Testis (tissue), 2 donors: ENCODE measurements at regions not wholly inside any gene's neighbourhood (a gene's known extent, or its start where the extent isn't known, plus 50 kb on each side); places are given as distances from the start of the nearest gene placed in this dataset.

ENCODE experiments used
- POLR2A ChIP-seq: fragments of 450-650 bp; IDR thresholded peaks from one replicate; pipeline ENCODE4 v1.6.1; 2017; ENCODE audit warnings: antibody characterized with exemption, mild to moderate bottlenecking, moderate library complexity
- TF ChIP-seq, protein P1 (sequence below), 3 experiments: fragments of 450-650 bp in 2 of 3; fragments of 200-600 bp in 1 of 3; sonication (generic) in 1 of 3; IDR thresholded peaks; one replicate each; pipeline ENCODE4 v1.5.1; 2016 to 2019; ENCODE audit warnings: antibody characterized with exemption in 3 of 3, mild to moderate bottlenecking in 2 of 3, moderate library complexity in 1 of 3

DNA sequence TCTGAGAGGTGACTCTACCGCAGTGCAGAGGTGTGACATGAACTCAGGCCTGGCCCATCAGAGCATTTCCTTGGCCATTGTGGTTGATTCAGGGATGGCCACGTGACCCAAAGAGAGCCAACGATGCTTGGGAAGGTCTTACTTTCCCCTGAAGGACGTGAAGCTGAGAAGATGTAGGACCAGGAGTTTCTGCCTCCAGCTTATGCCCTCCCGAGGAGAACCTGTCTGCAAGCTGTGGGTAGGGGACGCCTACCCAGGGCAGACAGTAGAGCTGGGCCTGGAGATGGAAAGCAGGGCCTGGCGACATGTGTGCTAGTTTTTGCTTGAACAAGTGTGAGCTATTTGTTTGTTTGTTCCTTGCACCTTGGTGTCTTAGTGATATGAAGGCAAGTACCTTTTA is 89.4 kb downstream of the RPLP1 start:
- TF ChIP-seq, protein P1, sequence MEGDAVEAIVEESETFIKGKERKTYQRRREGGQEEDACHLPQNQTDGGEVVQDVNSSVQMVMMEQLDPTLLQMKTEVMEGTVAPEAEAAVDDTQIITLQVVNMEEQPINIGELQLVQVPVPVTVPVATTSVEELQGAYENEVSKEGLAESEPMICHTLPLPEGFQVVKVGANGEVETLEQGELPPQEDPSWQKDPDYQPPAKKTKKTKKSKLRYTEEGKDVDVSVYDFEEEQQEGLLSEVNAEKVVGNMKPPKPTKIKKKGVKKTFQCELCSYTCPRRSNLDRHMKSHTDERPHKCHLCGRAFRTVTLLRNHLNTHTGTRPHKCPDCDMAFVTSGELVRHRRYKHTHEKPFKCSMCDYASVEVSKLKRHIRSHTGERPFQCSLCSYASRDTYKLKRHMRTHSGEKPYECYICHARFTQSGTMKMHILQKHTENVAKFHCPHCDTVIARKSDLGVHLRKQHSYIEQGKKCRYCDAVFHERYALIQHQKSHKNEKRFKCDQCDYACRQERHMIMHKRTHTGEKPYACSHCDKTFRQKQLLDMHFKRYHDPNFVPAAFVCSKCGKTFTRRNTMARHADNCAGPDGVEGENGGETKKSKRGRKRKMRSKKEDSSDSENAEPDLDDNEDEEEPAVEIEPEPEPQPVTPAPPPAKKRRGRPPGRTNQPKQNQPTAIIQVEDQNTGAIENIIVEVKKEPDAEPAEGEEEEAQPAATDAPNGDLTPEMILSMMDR (IDR thresholded peaks at IDR 0.05) = no peak
- no peak for TF ChIP-seq POLR2A
